Ovary (tissue), 7 donors: ENCODE measurements at regions not wholly inside any gene's neighbourhood (a gene's known extent, or its start where the extent isn't known, plus 50 kb on each side); places are given as distances from the start of the nearest gene placed in this dataset.

Experiments
- DNase-seq, 5 donors: peaks; one replicate each; pipeline ENCODE4 v3.0.0-alpha.2; 2019 to 2020
- H3K27ac ChIP-seq, 2 donors: fragments of 200-600 bp; one replicate each; pipeline versions ENCODE4 v1.5.1 to v1.8.0; 2019 to 2022
- H3K27me3 ChIP-seq: fragments of 200-600 bp; one replicate; pipeline ENCODE4 v1.8.0; 2022
- H3K36me3 ChIP-seq: fragments of 200-600 bp; sonication (generic); one replicate; pipeline ENCODE4 v1.5.1; 2019
- H3K4me1 ChIP-seq: one replicate; pipeline ENCODE4 v1.8.1; 2013; ENCODE audit warnings: mild to moderate bottlenecking, moderate library complexity; ENCODE audit not compliant: insufficient read depth
- H3K4me3 ChIP-seq: fragments of 200-600 bp; sonication (generic); one replicate; pipeline ENCODE4 v1.5.1; 2017
- H3K9me3 ChIP-seq, 2 donors: fragments of 200-600 bp in 1 of 2; sonication (generic) in 1 of 2; one replicate each; pipeline versions ENCODE4 v1.5.1 to v1.8.1; 2013 to 2019; ENCODE audit warnings: mild to moderate bottlenecking in 1 of 2, moderate library complexity in 1 of 2
- CTCF ChIP-seq, 3 donors: fragments of 450-650 bp in 2 of 3; fragments of 200-600 bp in 1 of 3; IDR thresholded peaks; one replicate each; pipeline versions ENCODE4 v1.5.1 to v1.8.0; 2016 to 2022; ENCODE audit warnings: antibody characterized with exemption in 3 of 3, mild to moderate bottlenecking in 1 of 3
- EP300 ChIP-seq: sonication (generic); formaldehyde crosslinking; IDR thresholded peaks from one replicate; pipeline ENCODE4 v1.6.1; 2017; ENCODE audit warnings: antibody characterized with exemption
- POLR2A ChIP-seq: fragments of 450-650 bp; IDR thresholded peaks from one replicate; pipeline ENCODE4 v1.6.1; 2017; ENCODE audit warnings: antibody characterized with exemption, mild to moderate bottlenecking, moderate library complexity
- WGBS, 3 donors: extraction: QIAGEN DNeasy Blood & Tissue Kit in 1 of 3; methylation state at CpG; one replicate each; pipeline versions ENCODE4 v1.1.5 to v1.1.7; 2013 to 2017; 5-methylcytosine and 5-hydroxymethylcytosine counted together
- intact Hi-C, 4 donors: fragments of 100-400 bp; cut with DNase I; formaldehyde crosslinking; loops; one replicate each; pipeline versions ENCODE4 v1.11.0 to v1.15.1; 2022 to 2023
- donor health status: DM: no; HTN: no; CAD: no; lungs with moderate emphysema.
- donor health status: DM: no; HTN: no; CAD: no.
- donor health status: Bipolar disorder and iron deficiency.
- donor health status: DM: no; HTN: no; CAD: no.
- donor health status: DM: yes; HTN: yes; CAD: no.

DNA sequence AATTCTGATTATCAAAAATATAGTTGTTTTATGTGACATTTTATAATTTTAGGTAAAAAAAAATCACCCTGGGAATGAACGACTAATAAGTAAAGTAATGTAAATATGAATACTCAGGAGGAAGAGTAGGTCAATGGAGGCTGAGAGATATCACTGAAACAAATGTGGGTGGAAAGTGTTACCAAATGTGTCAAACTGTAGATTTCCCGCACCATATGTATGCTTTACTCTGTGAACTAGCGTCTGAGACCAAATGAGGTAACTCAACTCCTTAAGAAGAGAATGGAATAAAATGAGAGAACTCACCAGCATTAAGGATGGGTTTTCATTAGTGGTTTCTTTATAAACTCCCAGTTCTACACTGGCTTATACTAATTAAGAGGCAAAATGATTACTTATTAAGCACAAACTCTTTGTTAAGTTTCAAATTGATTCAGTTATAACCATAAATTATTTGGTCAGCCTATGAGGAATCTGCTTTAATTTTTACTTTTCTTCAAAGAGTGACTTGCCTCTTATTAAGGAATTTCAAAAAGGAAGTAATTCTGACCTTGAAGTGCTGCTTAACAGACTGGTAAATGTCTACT is 784.7 kb upstream of the GJE1 start:
- TF ChIP-seq EP300 (no peak), POLR2A (no peak), CTCF (IDR thresholded peaks at IDR 0.05) (no peak)
- Histone ChIP-seq H3K4me1 (no peaks in the 10 kb centered on the region), H3K27me3 (no peaks in the 10 kb centered on the region), H3K9me3 (no peaks in the 10 kb centered on the region), H3K4me3 (no peak overlapping the region), H3K27ac (no peak overlapping the region), H3K36me3 (no peaks in the 10 kb centered on the region)
- DNase-seq, result no peak
- intact Hi-C loops, result no loop called here
- 89 to 95% (median 91%) methylated on average over 3 of the region's 3 CpGs for WGBS, 3 donors

DNA sequence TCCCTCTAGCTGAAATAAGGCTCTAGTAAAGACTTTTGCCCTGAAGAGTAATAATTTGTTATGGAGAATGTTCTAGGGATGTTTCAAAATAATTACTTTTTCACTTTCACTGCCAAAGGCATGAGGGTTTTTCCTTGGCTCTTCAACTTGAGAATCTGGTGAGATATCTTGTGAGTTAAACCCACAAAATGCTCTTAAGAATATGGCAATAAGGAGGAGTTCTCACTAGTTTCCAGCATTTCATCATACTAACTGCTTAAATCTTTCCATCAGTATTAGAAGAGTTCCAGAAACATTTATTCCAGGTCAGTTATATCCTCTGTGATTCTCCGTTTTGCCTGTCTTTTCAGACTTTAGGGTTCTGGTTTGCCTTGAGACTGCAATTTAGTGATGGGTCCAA is 785.6 kb upstream of the GJE1 start:
- TF ChIP-seq CTCF (IDR thresholded peaks at IDR 0.05), result no peak
- TF ChIP-seq EP300, result no peak
- no peak for TF ChIP-seq POLR2A
- Histone ChIP-seq H3K4me1 (no peaks in the 10 kb centered on the region), H3K4me3 (no peak overlapping the region), H3K9me3 (no peaks in the 10 kb centered on the region), H3K27ac (no peak overlapping the region), H3K36me3 (no peaks in the 10 kb centered on the region), H3K27me3 (no peaks in the 10 kb centered on the region)
- WGBS, 3 donors, result 46 to 90% (median 89%) methylated on average over 1 of the region's 1 CpG
- DNase-seq, result no peak
- intact Hi-C loops, result no loop called here

DNA sequence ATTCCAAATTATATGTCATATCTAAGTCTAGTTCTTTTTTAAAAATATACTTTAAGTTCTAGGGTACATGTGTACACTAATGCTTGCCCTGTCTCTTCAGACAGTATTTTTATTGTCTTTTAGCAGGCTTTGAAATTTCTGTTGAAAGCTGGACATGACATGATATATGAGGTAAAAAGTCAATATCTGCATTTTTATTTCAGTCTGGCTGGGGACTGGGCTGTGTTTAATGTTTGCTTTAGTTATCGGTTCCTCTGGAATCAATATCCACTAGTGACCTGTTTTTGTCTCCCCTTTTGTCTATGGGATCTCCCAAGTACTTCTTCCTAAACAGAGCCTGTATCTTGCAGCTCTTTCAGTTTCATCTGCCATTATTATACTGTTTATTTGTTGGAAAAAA is 786.2 kb upstream of the GJE1 start:
- intact Hi-C loops, result no loop called here

DNA sequence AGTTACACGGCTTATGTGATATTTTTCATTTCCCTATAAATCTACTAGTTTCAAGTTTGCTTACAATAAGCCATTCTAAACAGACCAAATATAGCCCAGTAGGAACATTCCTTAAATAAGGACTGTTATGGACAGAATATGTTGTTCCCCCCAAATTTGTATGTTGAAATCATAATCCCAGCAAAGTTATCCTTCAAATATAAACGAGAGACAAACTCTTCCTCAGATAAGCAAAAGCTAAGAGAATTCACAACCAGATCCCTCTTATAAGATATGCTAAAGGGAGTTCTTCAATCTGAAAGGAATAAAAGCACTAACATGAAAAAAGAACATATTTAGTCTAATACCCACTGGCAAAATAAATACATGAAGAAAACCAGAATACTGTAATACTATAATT is 795.5 kb upstream of the GJE1 start:
- Histone ChIP-seq H3K36me3 (no peaks in the 10 kb centered on the region), H3K4me1 (no peaks in the 10 kb centered on the region), H3K27me3 (no peaks in the 10 kb centered on the region), H3K4me3 (no peak overlapping the region), H3K27ac (no peak overlapping the region), H3K9me3 (no peaks in the 10 kb centered on the region)
- no peak for TF ChIP-seq POLR2A
- no peak for TF ChIP-seq CTCF (IDR thresholded peaks at IDR 0.05)
- TF ChIP-seq EP300, result no peak
- intact Hi-C loops, result no loop called here
- WGBS, 3 donors, result 36 to 48% (median 43%) methylated on average over 2 of the region's 2 CpGs
- no peak for DNase-seq

More for the DNA sequence above, 786.2 kb upstream of the GJE1 start:
- Histone ChIP-seq H3K36me3 (no peaks in the 10 kb centered on the region), H3K9me3 (no peaks in the 10 kb centered on the region), H3K4me1 (no peaks in the 10 kb centered on the region), H3K27me3 (no peaks in the 10 kb centered on the region), H3K4me3 (no peak overlapping the region), H3K27ac (no peak overlapping the region)
- TF ChIP-seq CTCF (IDR thresholded peaks at IDR 0.05) (no peak), POLR2A (no peak), EP300 (no peak)
- 74% methylated on average over 1 of the region's 1 CpG for WGBS, 3 donors
- no peak for DNase-seq
